Breast epithelium (tissue), 4 donors: ENCODE measurements at regions not wholly inside any gene's neighbourhood (a gene's known extent, or its start where the extent isn't known, plus 50 kb on each side); places are given as distances from the start of the nearest gene placed in this dataset.
A peak's percentile ranks its signal among the peaks of the same experiment; 100 is the strongest.

Experiments used
- DNase-seq, 2 donors: peaks; one replicate each; pipeline ENCODE4 v3.0.0-alpha.2; 2019; ENCODE audit warnings: low spot score in 2 of 2
- H3K27ac ChIP-seq, 2 donors: fragments of 200-600 bp; sonication (generic) in 1 of 2; one replicate each; pipeline ENCODE4 v1.5.1; 2016 to 2019; ENCODE audit warnings: mild to moderate bottlenecking in 1 of 2
- H3K27me3 ChIP-seq, 2 donors: fragments of 200-600 bp; sonication (generic) in 1 of 2; one replicate each; pipeline versions ENCODE4 v1.5.1 to v1.6.0; 2017 to 2019; ENCODE audit warnings: control low read depth in 1 of 2, mild to moderate bottlenecking in 1 of 2
- H3K36me3 ChIP-seq: fragments of 200-600 bp; one replicate; pipeline ENCODE4 v1.5.1; 2019
- H3K4me1 ChIP-seq, 2 donors: fragments of 200-600 bp; sonication (generic); one replicate each; pipeline ENCODE4 v1.5.1; 2016 to 2019; ENCODE audit warnings: control low read depth in 1 of 2
- H3K4me3 ChIP-seq, 3 donors: fragments of 200-600 bp; sonication (generic); 1 replicate in 2 of 3; 2 replicates in 1 of 3; pipeline ENCODE4 v1.5.1; 2016 to 2019; ENCODE audit warnings: mild to moderate bottlenecking in 3 of 3, moderate library complexity in 2 of 3
- H3K9me3 ChIP-seq, 2 donors: fragments of 200-600 bp; sonication (generic) in 1 of 2; one replicate each; pipeline ENCODE4 v1.5.1; 2016 to 2019; ENCODE audit warnings: control low read depth in 1 of 2
- CTCF ChIP-seq, 3 donors: fragments of 450-650 bp; IDR thresholded peaks; one replicate each; pipeline ENCODE4 v1.5.1; 2016 to 2017; ENCODE audit warnings: antibody characterized with exemption in 3 of 3, mild to moderate bottlenecking in 3 of 3, moderate library complexity in 3 of 3
- POLR2A ChIP-seq: fragments of 450-650 bp; IDR thresholded peaks from one replicate; pipeline ENCODE4 v1.6.1; 2016; ENCODE audit warnings: antibody characterized with exemption, mild to moderate bottlenecking, moderate library complexity
- POLR2AphosphoS5 ChIP-seq, 3 donors: sonication (generic); formaldehyde crosslinking; IDR thresholded peaks; one replicate each; pipeline ENCODE4 v1.6.1; 2017; ENCODE audit warnings: antibody characterized with exemption in 3 of 3
- intact Hi-C: fragments of 100-400 bp; cut with DNase I; formaldehyde crosslinking; loops from one replicate; pipeline ENCODE4 v1.15.1; 2023; ENCODE audit warnings: low total_unique reads

DNA sequence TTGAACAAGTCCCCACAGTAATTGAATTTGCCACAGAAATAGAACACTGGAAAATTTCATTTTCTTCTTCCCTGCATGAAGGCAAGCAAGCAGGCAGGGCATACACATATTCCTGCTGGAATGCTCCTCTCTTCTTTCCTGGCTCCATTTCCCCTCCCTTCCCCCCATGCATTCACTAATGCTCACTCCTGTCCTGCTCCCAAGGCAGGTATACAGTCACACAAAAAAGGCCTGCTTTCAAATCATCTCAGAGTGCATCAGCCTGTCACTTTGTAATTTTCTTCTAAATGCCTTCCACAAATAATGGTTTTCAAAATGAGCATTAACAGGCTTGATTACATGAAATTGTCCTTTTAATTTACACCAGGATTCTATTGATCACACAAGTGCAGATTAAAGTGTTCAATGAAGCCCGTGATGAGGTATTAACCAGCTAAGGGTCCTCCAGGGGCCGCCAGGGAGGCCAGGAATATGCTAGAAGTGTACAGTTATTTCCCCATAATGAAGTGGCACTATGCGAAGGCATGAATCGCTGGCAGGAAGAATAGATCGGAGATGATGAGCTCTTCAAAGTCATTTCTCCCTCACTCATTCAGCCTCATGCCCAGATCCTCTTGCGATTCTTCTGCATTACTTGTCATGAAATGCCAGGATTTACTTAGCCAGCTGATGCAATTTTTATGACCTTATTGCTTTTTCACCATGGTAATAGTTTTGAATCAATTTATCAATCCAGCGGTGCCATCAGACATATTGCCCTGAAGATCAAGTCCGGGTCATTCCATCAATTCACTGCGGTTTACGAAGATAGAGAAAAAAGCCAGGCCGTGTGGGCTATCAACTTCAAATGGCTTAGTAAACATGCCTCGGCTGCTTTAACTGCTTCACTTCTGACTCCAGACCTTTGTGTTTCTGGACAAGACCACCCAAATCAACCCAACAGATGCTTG lies 243.5 kb downstream of the GPAT3 start:
- Histone ChIP-seq H3K9me3 (no peaks in the 10 kb centered on the region), H3K27me3 (no peaks in the 10 kb centered on the region), H3K36me3 (no peaks in the 10 kb centered on the region), H3K4me1 (no peaks in the 10 kb centered on the region), H3K27ac (no peak overlapping the region), H3K4me3 (no peak overlapping the region)
- intact Hi-C loops = no loop called here
- DNase-seq = no peak
- TF ChIP-seq POLR2A (no peak), CTCF (IDR thresholded peaks at IDR 0.05) (no peak)

DNA sequence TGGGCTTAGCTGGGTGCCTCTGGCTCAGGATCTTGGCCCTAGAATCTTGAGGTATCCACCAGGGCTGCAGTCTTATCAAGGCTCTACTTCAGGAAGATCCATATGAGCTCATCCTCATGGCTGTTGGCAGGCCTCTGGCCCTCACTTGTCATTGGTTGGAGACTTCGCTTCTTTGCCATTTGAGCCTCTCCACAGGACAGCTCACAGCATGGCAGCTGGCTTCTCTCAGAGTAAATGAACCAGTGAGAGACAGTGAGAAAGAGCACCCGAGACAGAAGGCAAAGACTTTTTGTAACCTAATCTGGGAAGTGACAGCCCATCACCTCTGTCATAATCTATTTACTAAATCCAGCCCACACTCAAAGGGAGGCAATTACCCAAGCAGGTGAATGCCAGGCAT lies 236.8 kb downstream of the GPAT3 start:
- Histone ChIP-seq H3K4me3 (no peak overlapping the region), H3K27me3 (no peaks in the 10 kb centered on the region), H3K4me1 (no peaks in the 10 kb centered on the region), H3K27ac (no peak overlapping the region), H3K36me3 (no peaks in the 10 kb centered on the region), H3K9me3 (no peaks in the 10 kb centered on the region)
- no peak for DNase-seq
- no peak for TF ChIP-seq CTCF (IDR thresholded peaks at IDR 0.05)
- no peak for TF ChIP-seq POLR2AphosphoS5 (IDR thresholded peaks at IDR 0.05)
- TF ChIP-seq POLR2A = no peak
- intact Hi-C loops = no loop called here

- intact Hi-C loops = no loop called here
- Histone ChIP-seq H3K27me3 (no peaks in the 10 kb centered on the region), H3K27ac (no peak overlapping the region), H3K36me3 (no peaks in the 10 kb centered on the region), H3K4me3 (no peak overlapping the region), H3K4me1 (no peaks in the 10 kb centered on the region), H3K9me3 (no peaks in the 10 kb centered on the region)
- TF ChIP-seq CTCF (IDR thresholded peaks at IDR 0.05) = peak in 2 of 3 donors; percentile 35 to 61
- TF ChIP-seq POLR2AphosphoS5 (IDR thresholded peaks at IDR 0.05) = no peak
- DNase-seq = no peak
Observed at GRCh38 chr4:83771113-83771705, 235.3 kb downstream of the GPAT3 start.

DNA sequence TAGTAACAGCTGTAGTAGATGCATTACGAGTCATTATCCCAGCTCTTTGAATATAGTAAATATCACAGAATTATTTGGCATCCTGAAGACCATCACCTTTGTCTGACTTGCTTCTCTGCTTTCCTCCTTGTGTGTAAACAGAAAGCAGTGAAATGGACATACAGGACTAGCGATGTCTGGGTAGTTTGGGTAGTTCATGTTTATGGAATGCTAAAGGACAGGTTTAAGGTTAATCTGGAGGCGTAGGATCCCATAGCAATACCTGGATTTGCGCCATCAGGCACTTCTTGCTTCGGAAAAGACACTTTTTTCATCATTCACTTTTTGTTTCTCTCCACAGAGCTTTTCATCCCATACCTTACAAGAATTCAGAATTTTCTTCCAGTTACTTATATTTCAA lies 232.2 kb downstream of the GPAT3 start:
- H3K36me3 ChIP-seq = no peaks in the 10 kb centered on the region
- no peak for TF ChIP-seq POLR2AphosphoS5 (IDR thresholded peaks at IDR 0.05)
- no peak for TF ChIP-seq CTCF (IDR thresholded peaks at IDR 0.05)
- TF ChIP-seq POLR2A = no peak
- no peak for DNase-seq
- H3K27me3 ChIP-seq = no peaks in the 10 kb centered on the region
- H3K9me3 ChIP-seq = no peaks in the 10 kb centered on the region
- H3K4me1 ChIP-seq = no peaks in the 10 kb centered on the region
- intact Hi-C loops = no loop called here
- H3K4me3 ChIP-seq = no peak overlapping the region
- no peak overlapping the region for H3K27ac ChIP-seq

DNA sequence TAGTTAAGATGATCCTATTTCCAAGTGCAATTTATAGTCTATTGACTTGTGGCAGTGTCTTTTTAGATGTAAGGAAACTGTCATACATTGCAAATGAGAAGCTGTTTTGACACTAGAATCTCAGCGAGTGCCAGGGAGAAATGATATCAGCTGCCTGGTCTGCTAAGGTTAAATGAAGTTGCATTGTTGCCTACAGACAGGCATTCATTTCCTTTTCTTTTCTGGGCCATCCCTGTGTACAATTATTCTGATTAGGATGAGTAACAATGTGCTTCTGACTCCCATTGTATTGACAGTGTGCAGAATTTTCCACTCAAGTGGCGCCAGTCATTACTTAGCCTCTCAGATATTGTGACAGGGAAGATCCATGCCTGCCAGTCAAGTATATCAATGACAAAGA lies 231.2 kb downstream of the GPAT3 start:
- intact Hi-C loops = no loop called here
- Histone ChIP-seq H3K27me3 (no peaks in the 10 kb centered on the region), H3K4me1 (no peaks in the 10 kb centered on the region), H3K36me3 (no peaks in the 10 kb centered on the region), H3K4me3 (no peak overlapping the region), H3K27ac (no peak overlapping the region), H3K9me3 (no peaks in the 10 kb centered on the region)
- no peak for TF ChIP-seq POLR2A
- no peak for TF ChIP-seq CTCF (IDR thresholded peaks at IDR 0.05)
- no peak for TF ChIP-seq POLR2AphosphoS5 (IDR thresholded peaks at IDR 0.05)
- DNase-seq = no peak
